ENCODE measurements at regions not wholly inside any gene's neighbourhood (a gene's known extent, or its start where the extent isn't known, plus 50 kb on each side); places are given as distances from the start of the nearest gene placed in this dataset.

GRCh38 chr9:120030847-120031246 is 549.1 kb downstream of the CDK5RAP2 start:
- no peaks in the 10 kb centered on the region for H3K36me3 ChIP-seq (ENCODE audit: control insufficient read depth in 2 of 2, insufficient read depth in 1 of 2, low read length in 2 of 2)
- POLR2A ChIA-PET: no interaction called here
- no peaks in the 10 kb centered on the region for H3K9me3 ChIP-seq (ENCODE audit: control insufficient read depth, insufficient read depth, low read depth, low read length)
- H3K4me1 ChIP-seq (ENCODE audit: control insufficient read depth, insufficient read depth, low read length): no peaks in the 10 kb centered on the region
- CTCF ChIA-PET: no interaction called here
- H3K4me3 ChIP-seq (ENCODE audit: low read depth, low read length): no peak overlapping the region
- TF ChIP-seq ZBTB17 (tag by site-specific recombination; IDR thresholded peaks at IDR 0.05): no peak
- TF ChIP-seq ZXDB (tag by site-specific recombination; IDR thresholded peaks at IDR 0.05): no peak
- TF ChIP-seq ZNF433 (tag by site-specific recombination; IDR thresholded peaks at IDR 0.05; ENCODE audit: low read depth): no peak
- no peak for TF ChIP-seq KLF10 (tag by site-specific recombination; IDR thresholded peaks at IDR 0.05)
- H3K27ac ChIP-seq (ENCODE audit: extremely low read depth, low read depth, low read length): no peak overlapping the region

DNA sequence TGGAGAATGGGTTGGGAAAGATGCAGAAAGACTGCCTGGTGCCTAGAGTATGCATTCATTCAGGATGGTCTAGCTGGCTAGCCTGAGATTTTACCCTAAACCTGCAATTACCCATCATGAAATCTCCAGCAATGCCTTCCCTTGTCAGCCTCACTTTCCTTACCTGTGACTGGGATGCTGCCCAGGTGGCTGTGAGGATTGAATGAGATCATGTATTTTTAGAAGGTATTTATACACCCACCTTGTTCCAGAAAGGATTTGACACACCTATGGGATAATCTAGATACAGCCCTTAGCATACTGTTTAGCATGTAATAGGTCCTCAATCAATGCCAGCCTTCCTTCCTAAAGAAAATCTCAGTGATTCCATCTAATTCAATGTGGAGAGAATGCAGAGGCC is 561.4 kb downstream of the CDK5RAP2 start:
- Histone ChIP-seq H3K4me3 (ENCODE audit: low read depth, low read length) (no peak overlapping the region), H3K36me3 (ENCODE audit: control insufficient read depth in 2 of 2, insufficient read depth in 1 of 2, low read length in 2 of 2) (no peaks in the 10 kb centered on the region), H3K4me1 (ENCODE audit: control insufficient read depth, insufficient read depth, low read length) (no peaks in the 10 kb centered on the region), H3K9me3 (ENCODE audit: control insufficient read depth, insufficient read depth, low read depth, low read length) (no peaks in the 10 kb centered on the region), H3K27ac (ENCODE audit: extremely low read depth, low read depth, low read length) (no peak overlapping the region)
- ChIA-PET CTCF (interaction anchor here (0.6 kb wide), 1 partner anchor 49 kb away, joined by 3 read pairs; no protein-coding TSS in a partner anchor), POLR2A (no interaction called here)
- TF ChIP-seq KLF16 (tag by site-specific recombination; IDR thresholded peaks at IDR 0.05): no peak
- TF ChIP-seq, protein P1, sequence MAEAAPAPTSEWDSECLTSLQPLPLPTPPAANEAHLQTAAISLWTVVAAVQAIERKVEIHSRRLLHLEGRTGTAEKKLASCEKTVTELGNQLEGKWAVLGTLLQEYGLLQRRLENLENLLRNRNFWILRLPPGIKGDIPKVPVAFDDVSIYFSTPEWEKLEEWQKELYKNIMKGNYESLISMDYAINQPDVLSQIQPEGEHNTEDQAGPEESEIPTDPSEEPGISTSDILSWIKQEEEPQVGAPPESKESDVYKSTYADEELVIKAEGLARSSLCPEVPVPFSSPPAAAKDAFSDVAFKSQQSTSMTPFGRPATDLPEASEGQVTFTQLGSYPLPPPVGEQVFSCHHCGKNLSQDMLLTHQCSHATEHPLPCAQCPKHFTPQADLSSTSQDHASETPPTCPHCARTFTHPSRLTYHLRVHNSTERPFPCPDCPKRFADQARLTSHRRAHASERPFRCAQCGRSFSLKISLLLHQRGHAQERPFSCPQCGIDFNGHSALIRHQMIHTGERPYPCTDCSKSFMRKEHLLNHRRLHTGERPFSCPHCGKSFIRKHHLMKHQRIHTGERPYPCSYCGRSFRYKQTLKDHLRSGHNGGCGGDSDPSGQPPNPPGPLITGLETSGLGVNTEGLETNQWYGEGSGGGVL (tag by site-specific recombination; IDR thresholded peaks at IDR 0.05): no peak
- TF ChIP-seq ZNF37A (tag by site-specific recombination; IDR thresholded peaks at IDR 0.05): no peak
- no peak for TF ChIP-seq ZNF148 (tag by site-specific recombination; IDR thresholded peaks at IDR 0.05; ENCODE audit: borderline replicate concordance)
- TF ChIP-seq ZNF514 (tag by site-specific recombination; IDR thresholded peaks at IDR 0.05): no peak
- no peak for TF ChIP-seq ZNF184 (tag by site-specific recombination; IDR thresholded peaks at IDR 0.05)
- no peak for TF ChIP-seq ZNF132 (tag by site-specific recombination; IDR thresholded peaks at IDR 0.05; ENCODE audit: borderline replicate concordance)
- no peak for TF ChIP-seq YY2 (tag by site-specific recombination; IDR thresholded peaks at IDR 0.05)
- no peak for TF ChIP-seq ZNF580 (tag by site-specific recombination; IDR thresholded peaks at IDR 0.05)
- TF ChIP-seq ZNF423 (tag by site-specific recombination; IDR thresholded peaks at IDR 0.05): no peak
- TF ChIP-seq ZNF121 (tag by site-specific recombination; IDR thresholded peaks at IDR 0.05): no peak
- no peak for TF ChIP-seq ZNF24 (tag by site-specific recombination; IDR thresholded peaks at IDR 0.05)

- POLR2A ChIA-PET: no interaction called here
- CTCF ChIA-PET: interaction anchor here (0.5 kb wide), 1 partner anchor 25 kb away, joined by 7 read pairs; no protein-coding TSS in a partner anchor
- no peaks in the 10 kb centered on the region for H3K4me1 ChIP-seq (ENCODE audit: control insufficient read depth, insufficient read depth, low read length)
- H3K36me3 ChIP-seq (ENCODE audit: control insufficient read depth in 2 of 2, insufficient read depth in 1 of 2, low read length in 2 of 2): no peaks in the 10 kb centered on the region
- no peak overlapping the region for H3K4me3 ChIP-seq (ENCODE audit: low read depth, low read length)
- H3K9me3 ChIP-seq (ENCODE audit: control insufficient read depth, insufficient read depth, low read depth, low read length): no peaks in the 10 kb centered on the region
- H3K27ac ChIP-seq (ENCODE audit: extremely low read depth, low read depth, low read length): no peak overlapping the region
- TF ChIP-seq ZNF274 (IDR thresholded peaks at IDR 0.05; ENCODE audit: low read length): no peak
- TF ChIP-seq ZNF274 (tag by site-specific recombination; IDR thresholded peaks at IDR 0.05; ENCODE audit: borderline replicate concordance): no peak
- no peak for TF ChIP-seq ZNF768 (tag by site-specific recombination; IDR thresholded peaks at IDR 0.05)
- TF ChIP-seq ZNF23 (tag by site-specific recombination; IDR thresholded peaks at IDR 0.05; ENCODE audit: borderline replicate concordance): no peak
- TF ChIP-seq ZNF391 (tag by site-specific recombination; IDR thresholded peaks at IDR 0.05; ENCODE audit: borderline replicate concordance, low read depth): no peak
- TF ChIP-seq ZFP3 (tag by site-specific recombination; IDR thresholded peaks at IDR 0.05; ENCODE audit: low read depth): no peak
- TF ChIP-seq ZNF704 (tag by site-specific recombination; IDR thresholded peaks at IDR 0.05): no peak
- TF ChIP-seq, protein P2, sequence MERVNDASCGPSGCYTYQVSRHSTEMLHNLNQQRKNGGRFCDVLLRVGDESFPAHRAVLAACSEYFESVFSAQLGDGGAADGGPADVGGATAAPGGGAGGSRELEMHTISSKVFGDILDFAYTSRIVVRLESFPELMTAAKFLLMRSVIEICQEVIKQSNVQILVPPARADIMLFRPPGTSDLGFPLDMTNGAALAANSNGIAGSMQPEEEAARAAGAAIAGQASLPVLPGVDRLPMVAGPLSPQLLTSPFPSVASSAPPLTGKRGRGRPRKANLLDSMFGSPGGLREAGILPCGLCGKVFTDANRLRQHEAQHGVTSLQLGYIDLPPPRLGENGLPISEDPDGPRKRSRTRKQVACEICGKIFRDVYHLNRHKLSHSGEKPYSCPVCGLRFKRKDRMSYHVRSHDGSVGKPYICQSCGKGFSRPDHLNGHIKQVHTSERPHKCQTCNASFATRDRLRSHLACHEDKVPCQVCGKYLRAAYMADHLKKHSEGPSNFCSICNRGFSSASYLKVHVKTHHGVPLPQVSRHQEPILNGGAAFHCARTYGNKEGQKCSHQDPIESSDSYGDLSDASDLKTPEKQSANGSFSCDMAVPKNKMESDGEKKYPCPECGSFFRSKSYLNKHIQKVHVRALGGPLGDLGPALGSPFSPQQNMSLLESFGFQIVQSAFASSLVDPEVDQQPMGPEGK (tag by site-specific recombination; IDR thresholded peaks at IDR 0.05): no peak
- TF ChIP-seq GFI1B (tag by site-specific recombination; IDR thresholded peaks at IDR 0.05): no peak
These were observed 561.9 kb downstream of the CDK5RAP2 start for GRCh38 chr9:120018037-120018436.

Measured in HEK293 (cell line).